ENCODE measurements at regions not wholly inside any gene's neighbourhood (a gene's known extent, or its start where the extent isn't known, plus 50 kb on each side); places are given as distances from the start of the nearest gene placed in this dataset.
A peak's percentile ranks its signal among the peaks of the same experiment; 100 is the strongest.

DNA sequence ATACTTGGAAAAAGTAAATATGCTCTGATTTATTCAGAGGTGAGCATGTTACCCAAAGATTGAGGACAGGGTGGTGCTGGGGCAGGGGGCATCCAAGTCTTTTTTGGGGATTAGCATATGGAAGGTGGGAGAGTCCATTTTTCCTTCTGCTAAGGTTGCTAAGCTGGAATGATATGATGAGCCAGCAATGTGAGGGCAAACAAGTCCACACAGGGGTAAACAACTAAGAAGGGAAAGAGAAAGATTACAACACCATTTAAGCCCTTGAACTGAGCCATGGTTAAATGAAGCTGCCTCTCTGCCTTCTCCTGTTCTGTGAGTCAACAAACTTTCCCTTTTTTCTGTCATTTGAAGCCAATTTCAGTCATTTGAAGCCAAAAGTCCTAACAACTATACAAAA, 89.0 kb downstream of the RPL22L1 start:
- DNase-seq (ENCODE audit: low spot score) = no peak

DNA sequence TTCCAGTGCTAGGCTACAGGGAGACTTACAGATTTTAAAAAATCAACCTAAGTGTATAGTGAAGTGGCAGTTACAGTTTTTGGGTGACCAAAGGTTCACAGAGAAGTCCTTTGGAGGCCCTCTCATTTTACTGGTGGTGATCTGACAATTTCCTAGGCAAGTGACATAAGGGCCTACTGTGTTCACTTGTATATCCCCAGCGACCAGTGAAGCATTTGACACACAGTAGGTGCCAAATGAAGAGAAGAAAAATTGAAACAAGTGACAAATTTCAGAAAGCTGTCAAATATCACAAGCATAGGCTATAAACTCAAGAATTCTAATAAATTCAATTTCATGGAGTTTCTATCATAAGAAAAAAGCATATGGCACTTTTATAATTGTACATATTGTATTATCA, 89.5 kb downstream of the RPL22L1 start:
- DNase-seq (ENCODE audit: low spot score) = no peak

DNA sequence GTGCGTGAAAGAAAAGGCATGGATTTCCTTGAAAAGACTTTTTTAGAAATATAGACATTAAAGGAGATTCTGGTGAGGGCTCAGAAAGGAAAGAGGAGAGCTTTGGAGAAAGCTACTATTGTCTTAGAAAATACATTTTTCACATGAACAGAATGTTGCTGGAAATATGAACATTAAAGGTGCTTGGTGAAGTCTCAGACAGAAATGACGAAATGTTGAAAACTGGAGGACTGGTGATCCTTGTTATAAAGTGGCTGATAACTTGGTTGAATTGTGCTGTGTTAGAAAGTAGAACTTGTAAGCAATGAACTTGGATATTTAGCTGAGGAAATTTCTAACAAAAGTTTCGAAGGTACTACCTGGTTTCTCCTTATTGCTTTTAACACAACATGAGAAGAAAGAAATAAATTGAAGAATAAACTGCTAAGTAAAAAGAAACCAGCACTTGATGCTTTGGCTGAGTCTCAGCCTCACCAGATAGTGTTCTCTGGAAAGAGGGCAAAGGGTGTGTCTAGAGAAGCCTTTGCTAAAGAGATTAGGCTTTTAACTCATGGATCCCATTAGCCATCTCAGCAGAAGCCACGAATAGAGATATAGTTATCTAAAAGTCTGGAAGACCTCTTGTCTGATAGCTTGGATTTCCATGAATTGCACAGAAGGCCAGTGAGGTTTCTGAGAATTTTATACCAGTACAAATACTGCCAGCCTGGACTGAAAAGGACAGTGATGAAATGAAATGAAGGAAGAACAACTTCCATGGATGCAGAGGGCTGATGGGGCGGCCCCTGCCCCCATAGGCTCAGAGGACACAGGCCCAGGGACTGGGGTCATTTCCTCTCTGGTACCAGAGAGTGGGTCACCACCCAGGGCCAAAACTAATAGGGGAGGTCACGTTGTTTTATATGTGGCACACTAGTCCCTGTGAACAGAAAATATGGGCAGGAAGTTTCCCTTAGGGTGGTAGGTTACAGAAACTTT, 91.5 kb downstream of the RPL22L1 start:
- DNase-seq (ENCODE audit: low spot score) = peak; percentile 87

DNA sequence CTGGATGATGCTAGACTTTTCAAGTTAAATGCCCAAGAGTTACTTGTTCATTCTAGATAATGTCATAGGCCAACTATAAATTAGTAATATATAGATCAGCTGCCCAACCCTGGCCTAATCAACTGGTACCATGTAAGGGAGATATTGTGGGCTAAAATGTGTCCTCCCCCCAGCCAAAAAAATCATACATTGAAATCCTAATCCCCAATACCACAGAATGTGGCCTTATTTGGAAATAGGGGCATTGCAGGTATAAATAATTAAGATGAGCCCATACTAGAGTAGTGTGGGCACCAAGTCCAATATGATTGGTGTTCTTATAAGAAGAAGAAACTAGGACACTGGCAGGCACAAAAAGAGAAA, 92.5 kb downstream of the RPL22L1 start:
- DNase-seq (ENCODE audit: low spot score) = peak; percentile 50

DNA sequence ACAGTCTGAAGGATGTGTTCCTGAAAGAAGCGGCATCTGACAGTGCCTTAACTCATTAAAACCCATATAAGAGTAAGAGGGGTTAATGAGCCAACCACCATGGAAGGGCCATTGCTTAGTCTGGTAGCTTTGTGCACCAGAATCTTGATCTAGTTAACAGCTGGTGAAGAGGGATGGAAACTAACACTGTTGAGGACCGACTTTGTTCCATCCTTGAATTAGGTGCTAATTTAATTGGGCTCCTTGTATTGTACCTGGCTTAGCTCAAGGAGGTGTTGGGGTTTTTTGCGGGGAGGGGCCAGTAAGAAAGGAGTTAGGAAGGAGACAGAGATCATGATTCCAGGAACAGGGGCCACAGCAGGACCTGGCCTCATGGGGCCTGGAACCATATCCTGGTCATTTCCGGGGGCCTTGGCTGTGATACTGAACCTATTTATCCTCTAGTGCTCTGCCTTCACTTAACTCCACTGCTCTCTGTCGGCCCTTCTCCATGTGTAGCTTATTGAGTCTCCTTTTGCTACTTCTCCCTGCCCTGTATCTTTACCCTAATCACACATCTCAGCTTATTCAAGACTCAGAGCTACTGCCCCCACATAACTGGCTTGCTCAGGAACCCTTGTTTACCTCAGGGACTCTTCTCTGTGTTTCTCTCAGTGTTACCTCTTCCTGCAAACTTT, 93.0 kb downstream of the RPL22L1 start:
- no peak for DNase-seq (ENCODE audit: low spot score)

DNA sequence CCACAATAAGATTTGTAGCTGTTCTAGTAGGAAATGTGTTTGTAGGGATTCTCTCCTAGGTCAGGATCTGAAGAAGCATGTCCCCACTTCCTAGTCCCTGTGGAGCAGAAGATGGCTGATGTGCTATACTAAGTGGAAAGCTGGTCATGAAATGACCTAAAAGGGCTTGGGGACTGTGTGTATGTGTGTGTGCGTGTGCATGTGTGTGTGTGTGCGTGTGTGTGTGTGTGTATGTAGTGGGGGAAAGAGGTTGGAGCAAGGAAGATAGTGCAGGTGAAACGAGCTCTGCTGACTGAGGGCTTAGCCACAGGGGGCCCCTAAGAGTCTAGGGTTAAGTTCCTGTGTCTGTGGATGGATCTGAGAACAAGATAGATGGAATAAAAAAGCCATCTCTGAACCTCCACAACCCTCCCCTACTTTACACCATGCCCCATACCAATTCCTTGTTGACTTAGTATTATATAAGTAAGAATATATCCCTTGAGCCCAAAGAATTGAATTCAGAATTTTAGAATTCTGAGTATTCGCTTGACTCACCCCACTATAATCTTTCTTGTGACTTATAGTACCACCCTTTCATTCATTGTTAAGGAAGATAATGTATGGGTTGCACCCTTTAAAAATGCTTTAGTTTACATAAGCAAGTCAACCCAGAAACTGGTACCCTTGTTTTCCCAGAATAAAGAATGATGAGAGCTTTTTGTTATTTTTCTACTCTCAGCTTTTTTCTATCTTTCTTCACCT, 96.1 kb downstream of the RPL22L1 start:
- peak; percentile 51 for DNase-seq (ENCODE audit: low spot score)

DNA sequence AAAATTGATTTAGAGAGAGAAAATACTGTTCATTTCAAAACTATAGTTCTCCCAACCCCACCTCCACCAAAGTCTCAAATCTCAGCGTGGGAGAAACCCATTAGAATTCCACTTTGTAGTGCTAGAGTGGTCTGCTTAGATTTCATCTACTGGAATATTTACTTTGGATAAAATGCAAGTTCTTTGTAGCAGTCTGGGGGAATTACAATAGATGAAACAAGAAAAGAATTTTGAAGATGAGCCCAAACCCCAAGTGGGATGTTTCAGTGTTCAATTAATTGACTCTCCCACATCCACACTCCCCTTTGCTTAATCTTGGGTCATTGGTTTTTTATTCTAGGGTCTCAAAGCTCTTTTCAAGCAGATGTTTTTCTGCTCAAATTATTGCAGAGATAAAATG, 97.8 kb downstream of the RPL22L1 start:
- no peak for DNase-seq (ENCODE audit: low spot score)

DNA sequence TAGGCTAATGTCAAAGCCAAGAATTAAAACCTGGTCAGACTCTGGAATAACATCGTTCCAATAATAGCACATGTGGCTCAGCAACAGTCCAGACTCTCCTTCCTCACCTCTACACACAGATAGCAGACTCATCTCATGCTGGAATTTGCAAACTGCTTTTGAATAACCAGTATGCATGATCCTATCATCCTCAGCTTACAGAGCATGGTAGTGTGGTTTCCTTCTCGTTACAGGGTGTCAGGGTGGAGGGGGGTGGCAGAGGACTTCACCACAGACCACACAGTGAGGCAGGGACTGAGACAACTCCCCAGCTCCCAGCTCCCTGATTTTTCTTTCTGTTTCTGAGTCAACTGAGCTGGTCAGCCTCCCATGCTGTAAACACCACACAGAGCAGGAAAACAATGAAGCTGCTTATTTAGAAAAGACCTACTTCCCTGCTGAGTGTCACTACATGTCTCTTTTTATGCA, 101.6 kb downstream of the RPL22L1 start:
- DNase-seq (ENCODE audit: low spot score) = no peak

DNA sequence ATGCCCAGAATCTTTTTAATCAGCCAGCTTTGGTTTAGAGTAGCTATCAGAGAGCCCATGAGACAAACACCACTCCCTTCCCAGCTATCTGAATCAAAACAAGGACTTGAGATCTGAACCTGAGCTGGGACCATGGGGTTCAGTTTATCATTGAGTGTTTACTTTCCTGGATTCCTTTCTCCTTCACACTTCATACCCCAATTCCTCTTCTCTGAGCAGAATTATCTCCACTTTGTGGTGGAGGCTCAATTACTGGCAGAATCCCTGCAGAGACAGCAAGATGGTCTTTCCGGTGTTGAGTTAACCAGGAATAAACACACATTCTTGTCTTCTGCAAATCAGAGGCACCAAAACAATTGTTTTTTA, 102.4 kb downstream of the RPL22L1 start:
- DNase-seq (ENCODE audit: low spot score) = no peak

DNA sequence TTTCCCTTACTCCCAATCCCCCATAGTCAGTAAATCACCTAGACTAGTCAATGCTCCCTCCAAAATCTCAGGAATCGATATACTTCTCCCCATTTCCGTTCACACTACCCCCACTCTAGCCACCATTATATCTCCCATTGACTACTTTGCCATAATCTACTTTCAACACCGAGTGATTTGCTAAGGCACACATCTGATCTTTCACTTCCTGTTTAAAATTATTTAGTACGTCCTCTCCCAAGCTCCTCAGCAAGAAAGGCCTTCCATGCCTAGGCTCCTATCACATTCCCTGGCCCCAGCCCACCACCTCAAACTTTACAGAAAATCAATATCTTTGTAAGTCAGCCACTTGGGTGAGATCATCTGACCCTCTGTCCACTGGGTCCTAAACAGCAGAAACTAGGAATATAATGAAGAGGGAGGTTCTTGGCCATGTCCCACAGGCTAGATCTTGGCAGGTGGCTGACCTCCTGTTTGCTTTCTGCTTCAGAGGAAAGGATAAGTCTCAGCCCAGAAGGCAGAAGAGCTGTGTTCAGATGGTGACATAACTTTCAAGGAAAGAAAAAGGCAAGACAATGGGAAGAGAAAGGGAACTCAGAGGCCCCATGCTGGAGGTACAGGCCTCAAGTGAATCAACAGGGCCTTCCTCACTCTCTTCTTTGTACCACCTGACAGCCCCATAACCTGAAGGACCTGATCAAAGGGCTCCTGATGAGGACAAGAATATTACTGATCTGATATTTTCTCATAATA, 103.0 kb downstream of the RPL22L1 start:
- no peak for DNase-seq (ENCODE audit: low spot score)

DNA sequence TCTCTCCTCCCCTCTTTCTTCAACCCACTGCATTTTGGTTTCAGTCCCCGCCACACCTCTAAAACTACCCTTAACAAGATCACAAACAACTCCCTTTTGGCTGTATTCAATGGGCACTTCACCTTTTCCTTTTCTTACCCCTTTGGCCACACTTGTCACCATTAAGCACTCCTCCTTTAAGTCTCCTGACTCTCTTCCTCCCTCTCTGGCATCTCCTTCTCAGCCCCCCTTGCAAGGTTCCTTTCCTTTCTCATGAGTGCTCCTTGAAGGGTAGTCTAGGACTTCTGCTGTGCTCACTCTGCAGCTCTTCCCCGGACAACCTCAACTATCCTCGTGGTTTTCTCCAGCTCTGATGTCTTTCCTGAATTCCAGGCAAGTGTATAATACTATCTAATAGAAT, 103.7 kb downstream of the RPL22L1 start:
- no peak for DNase-seq (ENCODE audit: low spot score)

DNA sequence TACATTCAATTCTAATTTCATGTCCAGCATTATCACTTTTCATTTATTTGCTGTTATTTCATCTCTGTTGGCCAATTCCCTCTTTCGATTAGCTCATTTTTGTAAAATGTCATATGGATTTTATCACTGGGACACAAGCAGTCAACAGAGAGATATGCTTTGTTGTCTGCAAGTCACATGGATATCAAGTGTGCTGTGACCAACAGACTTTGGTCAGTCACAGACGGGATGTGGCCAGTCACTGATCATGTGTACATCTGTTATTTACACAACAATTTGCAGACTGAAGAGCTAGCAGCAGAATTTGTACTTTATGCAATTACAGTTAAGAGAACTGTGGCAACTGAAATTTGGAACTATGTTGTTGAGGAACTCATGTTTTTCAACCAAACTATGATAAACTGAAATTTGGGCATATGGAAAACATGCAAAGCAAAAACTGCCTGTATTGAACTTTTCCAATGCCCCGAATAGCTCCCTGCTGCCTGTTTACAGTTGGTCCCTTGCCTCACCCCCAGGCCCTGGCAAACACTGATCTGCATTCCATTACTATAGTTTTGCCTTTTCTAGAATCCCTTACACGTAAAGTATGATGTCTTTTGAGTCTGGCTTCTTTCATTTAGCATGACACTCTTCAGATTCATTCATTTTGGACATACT, 104.4 kb downstream of the RPL22L1 start:
- peak; percentile 20 for DNase-seq (ENCODE audit: low spot score)

DNA sequence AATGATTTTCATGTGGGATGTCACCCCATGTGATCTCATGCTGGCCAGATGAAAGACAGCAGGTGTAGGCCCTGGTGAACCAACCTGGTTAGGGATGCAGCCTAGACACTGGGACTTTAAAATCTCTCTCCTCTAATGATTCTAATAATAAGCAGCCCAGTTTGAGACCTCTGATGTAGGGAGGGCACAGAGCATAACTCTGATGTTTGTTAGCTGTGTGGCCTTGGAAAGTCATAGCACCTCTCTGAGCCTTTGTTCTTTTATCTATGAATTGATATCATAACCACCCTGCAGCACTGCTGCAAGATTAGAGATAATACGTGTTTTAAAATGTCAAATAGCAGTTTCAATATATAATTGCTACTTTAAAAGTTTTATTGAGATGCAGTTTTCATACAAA, 106.0 kb downstream of the RPL22L1 start:
- DNase-seq (ENCODE audit: low spot score) = no peak

DNA sequence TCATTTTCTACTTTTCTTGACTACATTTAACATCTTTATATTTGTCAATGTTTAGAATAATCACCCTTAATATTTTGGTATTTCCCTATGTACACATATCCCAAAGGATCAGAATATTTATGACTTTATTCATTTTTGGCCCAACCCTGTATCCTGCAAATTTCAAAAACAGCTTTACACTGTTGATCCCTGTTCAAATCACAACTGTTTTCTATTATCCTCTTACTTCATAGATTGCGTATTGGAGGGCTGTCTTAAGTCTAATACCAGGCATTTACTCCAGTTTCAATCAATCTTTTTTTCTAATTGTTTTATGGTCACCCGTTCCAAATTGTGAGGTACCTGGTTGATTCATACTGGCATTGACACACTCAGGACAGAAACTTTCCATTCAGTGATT, 107.9 kb downstream of the RPL22L1 start:
- DNase-seq (ENCODE audit: low spot score) = no peak

DNA sequence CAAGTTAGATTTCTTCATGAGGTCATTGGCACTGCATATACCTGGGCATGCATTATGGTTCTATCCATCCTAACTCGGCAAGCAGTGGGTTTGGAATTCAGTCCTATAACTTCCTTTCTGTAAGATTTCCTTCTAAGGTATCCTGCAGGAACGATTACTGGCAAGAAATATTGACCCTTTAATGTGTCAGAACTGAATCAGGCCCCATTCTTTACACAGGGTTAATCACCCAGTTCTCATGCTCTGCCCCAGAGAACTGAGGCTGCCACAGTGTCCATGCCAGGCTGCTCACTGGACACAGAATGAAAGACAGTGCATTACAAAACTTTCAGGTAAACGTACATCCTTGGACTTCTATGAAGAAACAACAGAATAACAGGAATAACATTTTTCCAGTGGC, 108.9 kb downstream of the RPL22L1 start:
- no peak for DNase-seq (ENCODE audit: low spot score)

DNA sequence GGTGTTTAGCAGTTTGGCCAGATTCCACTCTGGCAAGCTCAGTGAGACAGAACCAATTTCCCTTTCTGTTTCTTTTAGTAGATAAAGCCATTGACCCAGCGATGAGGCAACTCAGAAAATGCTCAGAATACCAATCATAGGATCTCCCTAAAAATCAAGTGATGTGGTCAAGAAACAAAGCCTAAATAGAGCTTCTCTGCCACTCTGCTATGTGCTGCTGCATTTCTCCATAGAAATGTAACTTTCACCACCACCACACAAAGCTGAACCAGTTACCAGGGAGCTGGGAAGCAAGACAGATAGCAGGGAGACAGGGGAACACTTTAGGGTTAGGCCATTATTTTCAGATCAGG, 109.8 kb downstream of the RPL22L1 start:
- DNase-seq (ENCODE audit: low spot score) = no peak

DNA sequence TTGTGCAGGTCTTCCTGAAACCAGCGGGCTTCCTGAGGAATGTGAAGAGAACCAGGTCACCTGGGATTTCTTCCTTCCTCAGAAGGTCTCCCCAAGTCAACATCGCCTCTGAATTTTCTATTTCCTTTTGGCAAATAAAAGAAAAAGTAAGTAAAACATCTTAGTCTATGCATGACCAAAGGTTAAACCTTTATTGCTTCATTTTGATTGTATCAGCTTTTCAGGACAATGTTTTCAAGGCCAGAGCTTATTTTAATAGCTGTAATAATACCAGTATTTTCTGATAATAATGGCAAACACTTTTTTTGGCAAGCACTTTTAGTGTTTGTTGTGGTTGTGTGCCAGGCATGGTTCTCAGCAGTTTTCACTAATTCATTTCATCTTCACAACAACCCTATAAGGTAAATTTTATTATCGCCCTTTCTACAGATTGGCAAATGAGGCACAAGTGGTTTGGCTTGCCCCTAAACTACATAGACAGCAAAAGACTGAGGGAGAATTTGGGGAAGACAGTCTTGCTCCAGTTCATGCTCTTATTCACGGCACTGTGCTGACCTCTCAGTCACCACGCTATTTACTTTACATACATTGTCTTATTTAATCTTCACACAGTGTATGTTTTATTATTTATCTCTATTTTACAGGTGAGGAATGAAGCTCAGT, 110.4 kb downstream of the RPL22L1 start:
- no peak for DNase-seq (ENCODE audit: low spot score)

DNA sequence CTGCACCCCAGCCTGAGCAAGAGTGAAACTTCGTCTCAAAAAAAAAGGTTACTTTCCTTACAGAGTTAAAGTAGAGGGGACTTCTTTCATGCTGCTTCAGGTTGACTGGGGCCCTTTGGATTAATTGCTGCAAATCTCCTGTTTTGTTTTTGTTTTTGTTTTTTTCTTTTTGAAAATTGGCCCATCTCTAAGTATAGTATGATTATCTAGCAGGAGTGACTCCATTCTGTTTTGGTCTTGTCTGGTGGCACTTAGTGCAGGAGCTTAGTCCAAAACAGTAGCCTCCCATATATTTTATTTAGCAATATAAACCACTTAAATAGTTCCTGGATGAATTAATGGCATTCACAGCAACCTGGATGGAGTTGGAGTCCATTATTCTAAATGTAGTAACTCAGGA, 113.0 kb downstream of the RPL22L1 start:
- no peak for DNase-seq (ENCODE audit: low spot score)

DNA sequence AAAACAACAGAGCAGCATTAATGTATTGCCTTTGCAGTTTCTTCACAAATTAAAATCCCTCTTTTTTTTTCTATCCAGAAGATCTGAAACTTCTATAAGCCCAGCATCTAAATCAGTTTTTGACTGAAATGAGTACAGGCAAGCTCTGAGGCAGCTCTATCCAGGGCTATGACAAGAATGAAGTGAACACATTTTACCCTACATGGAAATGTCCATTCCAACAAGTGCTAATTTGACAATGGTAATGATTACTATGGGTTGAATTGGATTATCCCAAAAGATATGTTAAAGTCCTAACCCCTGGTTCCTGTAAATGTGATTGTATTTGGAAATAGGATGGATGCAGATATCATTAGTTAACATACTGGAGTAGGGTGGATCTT, 115.7 kb downstream of the RPL22L1 start:
- no peak for DNase-seq (ENCODE audit: low spot score)

DNA sequence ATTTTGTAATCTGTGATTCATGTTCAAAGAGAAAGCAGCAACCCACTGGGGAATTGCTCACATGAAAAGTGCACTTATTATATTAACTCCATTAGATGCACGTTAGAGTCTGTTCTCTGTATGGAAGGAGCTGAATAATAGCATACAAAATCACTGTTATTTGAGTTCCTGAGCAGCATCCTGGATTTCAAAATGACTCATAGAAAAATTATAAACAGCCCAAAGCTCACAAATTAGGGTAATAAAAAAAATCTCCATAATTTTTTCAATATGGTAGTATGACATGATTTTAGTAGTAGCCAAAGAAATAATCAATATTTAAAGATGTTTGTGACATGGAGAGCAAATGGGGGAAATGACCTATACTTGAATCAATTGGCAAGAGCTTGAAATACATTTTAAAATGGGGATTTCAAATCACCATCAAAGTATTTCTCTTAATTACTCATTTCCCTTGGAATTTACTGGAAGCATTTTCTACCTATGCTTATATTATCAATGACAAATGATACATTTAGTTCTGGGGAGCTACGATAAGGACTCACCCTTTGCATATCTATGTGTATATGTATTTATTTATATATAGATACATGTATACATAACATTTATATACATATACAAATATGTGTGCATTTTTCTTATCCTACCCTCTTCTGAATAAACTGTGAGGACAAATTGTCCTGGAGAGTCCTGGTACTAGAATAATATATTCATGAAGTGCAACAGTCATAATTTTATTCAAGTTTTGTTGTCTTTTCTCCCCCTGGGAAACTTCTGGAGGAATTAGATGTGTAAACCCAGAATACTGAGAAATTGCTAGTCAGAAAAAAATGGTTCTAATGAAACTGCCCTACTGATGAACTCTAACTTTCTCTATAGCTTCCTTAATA, 116.3 kb downstream of the RPL22L1 start:
- no peak for DNase-seq (ENCODE audit: low spot score)

All from hematopoietic multipotent progenitor cell treated with erythropoietin and hydrocortisone succinate and interleukin-3 and kit ligand, for 15 days (in vitro differentiated cells).